ENCODE measurements at regions not wholly inside any gene's neighbourhood (a gene's known extent, or its start where the extent isn't known, plus 50 kb on each side); places are given as distances from the start of the nearest gene placed in this dataset.
A peak's percentile ranks its signal among the peaks of the same experiment; 100 is the strongest.
"Not testable (repeated sequence)": the region's sequence is repeated elsewhere in the genome, so short reads cannot be mapped to it uniquely, and the experiment has no call there.

- no peak for DNase-seq
Observed at GRCh38 chr1:221029981-221030649, 150.9 kb downstream of the HLX start.

- DNase-seq, result peak; percentile 50
Observed at GRCh38 chr1:221030990-221031389, 151.7 kb downstream of the HLX start.

GRCh38 chr1:221031458-221032203 is 152.4 kb downstream of the HLX start:
- DNase-seq, result no peak

GRCh38 chr1:221032204-221032585 is 153.0 kb downstream of the HLX start:
- no peak for DNase-seq

GRCh38 chr1:221032637-221033280 is 153.5 kb downstream of the HLX start:
- DNase-seq, result no peak

GRCh38 chr1:221035662-221036153 is 156.5 kb downstream of the HLX start:
- peak; percentile 40 for DNase-seq

GRCh38 chr1:221039616-221040015 is 160.4 kb downstream of the HLX start:
- peak; percentile 22 for DNase-seq

- DNase-seq, result no peak
Observed at GRCh38 chr1:221040101-221040500, 160.9 kb downstream of the HLX start.

GRCh38 chr1:221040691-221041285 is 161.5 kb downstream of the HLX start:
- no peak for DNase-seq

GRCh38 chr1:221044538-221044937 is 165.3 kb downstream of the HLX start:
- DNase-seq, result no peak

GRCh38 chr1:221045151-221045550 is 165.9 kb downstream of the HLX start:
- no peak for DNase-seq

- peak; percentile 86 for DNase-seq
Observed at GRCh38 chr1:221045842-221046831, 166.9 kb downstream of the HLX start.

- not testable (repeated sequence) for DNase-seq
Observed at GRCh38 chr1:221051391-221051790, 172.1 kb downstream of the HLX start.

GRCh38 chr1:221053889-221054288 is 174.6 kb downstream of the HLX start:
- DNase-seq, result no peak

GRCh38 chr1:221059506-221059905 is 180.3 kb downstream of the HLX start:
- DNase-seq, result no peak

GRCh38 chr1:221063651-221064050 is 184.4 kb downstream of the HLX start:
- DNase-seq, result no peak

GRCh38 chr1:221066351-221067001 is 187.2 kb downstream of the HLX start:
- no peak for DNase-seq

GRCh38 chr1:221067721-221068120 is 188.5 kb downstream of the HLX start:
- peak; percentile 22 for DNase-seq

GRCh38 chr1:221069178-221069903 is 190.1 kb downstream of the HLX start:
- peak; percentile 93 for DNase-seq

GRCh38 chr1:221069986-221070385 is 190.7 kb downstream of the HLX start:
- DNase-seq, result peak; percentile 20

- peak; percentile 62 for DNase-seq
Observed at GRCh38 chr1:221071777-221072176, 192.5 kb downstream of the HLX start.
